HCT116 (cell line): ENCODE measurements at regions not wholly inside any gene's neighbourhood (a gene's known extent, or its start where the extent isn't known, plus 50 kb on each side); places are given as distances from the start of the nearest gene placed in this dataset.

Experiments
- CEBPB ChIP-seq: IDR thresholded peaks from 2 replicates; pipeline ENCODE4 v1.6.1; 2012; ENCODE audit warnings: low read depth
- ELF1 ChIP-seq: IDR thresholded peaks from 2 replicates; pipeline ENCODE4 v1.6.1; 2012; ENCODE audit warnings: low read depth, borderline replicate concordance
- EZH2 ChIP-seq: fragments of 200-600 bp; sonication (generic); IDR thresholded peaks from 2 replicates; pipeline ENCODE4 v1.6.1; 2017; ENCODE audit warnings: antibody characterized with exemption, mixed run types
- FOSL1 ChIP-seq: IDR thresholded peaks from 2 replicates; pipeline ENCODE4 v1.6.1; 2012; ENCODE audit warnings: low read depth
- POLR2A ChIP-seq: IDR thresholded peaks from 2 replicates; pipeline ENCODE4 v1.7.0; 2011; ENCODE audit warnings: borderline replicate concordance; ENCODE audit not compliant: insufficient read depth, insufficient read length; ENCODE audit errors: extremely low read depth
- POLR2AphosphoS5 ChIP-seq: IDR thresholded peaks from 2 replicates; pipeline ENCODE4 v1.6.1; 2011; ENCODE audit warnings: mild to moderate bottlenecking, low read depth, low read length, moderate library complexity
- RAD21 ChIP-seq: IDR thresholded peaks from 2 replicates; pipeline ENCODE4 v1.6.1; 2012; ENCODE audit warnings: low read depth, mild to moderate bottlenecking
- REST ChIP-seq: IDR thresholded peaks from 2 replicates; pipeline ENCODE4 v1.6.1; 2012; ENCODE audit warnings: low read depth
- SIN3A ChIP-seq: IDR thresholded peaks from 2 replicates; pipeline ENCODE4 v1.6.1; 2012; ENCODE audit warnings: low read depth
- SRF ChIP-seq: IDR thresholded peaks from 2 replicates; pipeline ENCODE4 v1.6.1; 2012; ENCODE audit warnings: low read depth
- ZBTB33 ChIP-seq: IDR thresholded peaks from 2 replicates; pipeline ENCODE4 v1.6.1; 2011; ENCODE audit warnings: mild to moderate bottlenecking, low read length, moderate library complexity; ENCODE audit not compliant: insufficient replicate concordance; ENCODE audit errors: extremely low read depth
- TF ChIP-seq, protein P1 (sequence below), 3 experiments: fragments of 200-600 bp in 1 of 3; sonication (generic) in 1 of 3; IDR thresholded peaks in 2 of 3; conservative IDR thresholded peaks in 1 of 3; 2 replicates each; pipeline ENCODE4 v1.5.1; 2012 to 2017; ENCODE audit warnings: low read depth in 2 of 3, low read length in 2 of 3, antibody characterized with exemption in 1 of 3, borderline replicate concordance in 1 of 3, control low read depth in 1 of 3, mild to moderate bottlenecking in 1 of 3, mixed read lengths in 1 of 3, mixed run types in 1 of 3, moderate library complexity in 1 of 3; ENCODE audit not compliant: insufficient read depth in 1 of 3
- TF ChIP-seq, protein P2 (sequence below): IDR thresholded peaks from 2 replicates; pipeline ENCODE4 v1.6.1; 2012

DNA sequence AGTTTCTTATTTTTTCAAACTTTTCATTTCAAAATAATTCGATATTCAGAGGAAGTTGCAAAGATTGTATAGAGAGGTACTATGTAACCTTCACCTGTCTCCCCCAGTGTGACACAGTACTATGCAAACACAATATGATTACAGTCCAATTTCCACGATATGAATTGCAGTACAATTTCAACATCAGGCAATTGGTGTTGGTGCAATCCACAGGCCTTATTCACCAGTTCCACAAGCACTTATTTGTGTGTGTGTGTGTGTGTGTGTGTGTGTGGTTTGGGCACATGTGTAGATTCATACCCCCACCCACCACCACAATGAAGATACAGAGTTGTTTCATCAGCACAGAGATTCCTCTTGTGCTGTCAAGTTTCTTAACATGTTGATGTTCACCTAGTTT lies 69.7 kb upstream of the ARL4C start:
- no peak for TF ChIP-seq CEBPB
- TF ChIP-seq POLR2A, result no peak
- TF ChIP-seq, protein P1, sequence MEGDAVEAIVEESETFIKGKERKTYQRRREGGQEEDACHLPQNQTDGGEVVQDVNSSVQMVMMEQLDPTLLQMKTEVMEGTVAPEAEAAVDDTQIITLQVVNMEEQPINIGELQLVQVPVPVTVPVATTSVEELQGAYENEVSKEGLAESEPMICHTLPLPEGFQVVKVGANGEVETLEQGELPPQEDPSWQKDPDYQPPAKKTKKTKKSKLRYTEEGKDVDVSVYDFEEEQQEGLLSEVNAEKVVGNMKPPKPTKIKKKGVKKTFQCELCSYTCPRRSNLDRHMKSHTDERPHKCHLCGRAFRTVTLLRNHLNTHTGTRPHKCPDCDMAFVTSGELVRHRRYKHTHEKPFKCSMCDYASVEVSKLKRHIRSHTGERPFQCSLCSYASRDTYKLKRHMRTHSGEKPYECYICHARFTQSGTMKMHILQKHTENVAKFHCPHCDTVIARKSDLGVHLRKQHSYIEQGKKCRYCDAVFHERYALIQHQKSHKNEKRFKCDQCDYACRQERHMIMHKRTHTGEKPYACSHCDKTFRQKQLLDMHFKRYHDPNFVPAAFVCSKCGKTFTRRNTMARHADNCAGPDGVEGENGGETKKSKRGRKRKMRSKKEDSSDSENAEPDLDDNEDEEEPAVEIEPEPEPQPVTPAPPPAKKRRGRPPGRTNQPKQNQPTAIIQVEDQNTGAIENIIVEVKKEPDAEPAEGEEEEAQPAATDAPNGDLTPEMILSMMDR (IDR thresholded peaks at IDR 0.05 in 2 of 3, conservative IDR thresholded peaks at IDR 0.05 in 1 of 3; ENCODE audit: borderline replicate concordance in 1 of 3, insufficient read depth in 1 of 3, low read depth in 2 of 3, low read length in 2 of 3), result no peak
- no peak for TF ChIP-seq SIN3A
- TF ChIP-seq EZH2, result no peak
- TF ChIP-seq FOSL1, result no peak
- no peak for TF ChIP-seq SRF
- TF ChIP-seq ELF1, result no peak
- TF ChIP-seq, protein P2, sequence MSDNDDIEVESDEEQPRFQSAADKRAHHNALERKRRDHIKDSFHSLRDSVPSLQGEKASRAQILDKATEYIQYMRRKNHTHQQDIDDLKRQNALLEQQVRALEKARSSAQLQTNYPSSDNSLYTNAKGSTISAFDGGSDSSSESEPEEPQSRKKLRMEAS, result no peak
- no peak for TF ChIP-seq REST
- TF ChIP-seq POLR2AphosphoS5, result no peak
- TF ChIP-seq RAD21, result no peak
- no peak for TF ChIP-seq ZBTB33
